ENCODE measurements at regions not wholly inside any gene's neighbourhood (a gene's known extent, or its start where the extent isn't known, plus 50 kb on each side); places are given as distances from the start of the nearest gene placed in this dataset.

DNA sequence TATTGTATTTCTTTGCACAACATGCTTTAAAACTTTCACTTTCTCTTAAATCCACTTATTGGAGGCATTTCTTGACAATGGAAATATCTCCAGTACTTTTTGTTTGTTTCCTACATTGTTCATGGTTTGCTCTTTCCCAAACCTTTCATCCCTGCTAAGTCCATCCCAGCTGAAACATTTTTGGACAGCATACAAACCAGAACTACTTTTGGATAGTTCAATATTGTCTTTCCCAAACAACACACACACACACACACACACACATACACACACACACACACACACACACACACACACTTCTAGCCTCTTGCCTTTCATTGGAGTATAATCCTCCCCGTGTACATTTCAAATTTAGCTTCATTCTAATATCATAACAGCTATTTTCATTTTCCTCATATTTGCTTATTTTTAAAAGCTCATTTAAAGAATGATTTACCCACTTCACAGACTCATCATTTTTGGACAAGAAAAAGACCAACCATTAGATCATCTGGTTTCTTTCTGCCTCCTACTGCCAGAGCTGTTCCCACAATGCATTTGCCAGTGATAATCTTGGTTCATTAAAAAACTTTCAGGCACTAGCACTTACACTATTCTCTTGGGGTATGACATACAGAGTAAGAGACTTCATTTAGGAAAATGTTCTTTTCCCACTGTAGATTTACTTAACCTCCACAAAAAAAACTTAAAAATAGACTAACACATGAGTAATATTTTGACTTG lies 248.1 kb downstream of the CD109 start:
- Histone ChIP-seq H3K4me3 (ENCODE audit: low read depth in 1 of 2, low read length in 1 of 2) (no peak overlapping the region), H3K36me3 (no peaks in the 10 kb centered on the region), H3K4me1 (ENCODE audit: control insufficient read depth in 1 of 2, insufficient read depth in 1 of 2, low read depth in 1 of 2, low read length in 1 of 2) (no peaks in the 10 kb centered on the region), H3K27me3 (no peaks in the 10 kb centered on the region), H3K27ac (no peak overlapping the region), H3K9me3 (no peaks in the 10 kb centered on the region)
- TF ChIP-seq, protein P1, sequence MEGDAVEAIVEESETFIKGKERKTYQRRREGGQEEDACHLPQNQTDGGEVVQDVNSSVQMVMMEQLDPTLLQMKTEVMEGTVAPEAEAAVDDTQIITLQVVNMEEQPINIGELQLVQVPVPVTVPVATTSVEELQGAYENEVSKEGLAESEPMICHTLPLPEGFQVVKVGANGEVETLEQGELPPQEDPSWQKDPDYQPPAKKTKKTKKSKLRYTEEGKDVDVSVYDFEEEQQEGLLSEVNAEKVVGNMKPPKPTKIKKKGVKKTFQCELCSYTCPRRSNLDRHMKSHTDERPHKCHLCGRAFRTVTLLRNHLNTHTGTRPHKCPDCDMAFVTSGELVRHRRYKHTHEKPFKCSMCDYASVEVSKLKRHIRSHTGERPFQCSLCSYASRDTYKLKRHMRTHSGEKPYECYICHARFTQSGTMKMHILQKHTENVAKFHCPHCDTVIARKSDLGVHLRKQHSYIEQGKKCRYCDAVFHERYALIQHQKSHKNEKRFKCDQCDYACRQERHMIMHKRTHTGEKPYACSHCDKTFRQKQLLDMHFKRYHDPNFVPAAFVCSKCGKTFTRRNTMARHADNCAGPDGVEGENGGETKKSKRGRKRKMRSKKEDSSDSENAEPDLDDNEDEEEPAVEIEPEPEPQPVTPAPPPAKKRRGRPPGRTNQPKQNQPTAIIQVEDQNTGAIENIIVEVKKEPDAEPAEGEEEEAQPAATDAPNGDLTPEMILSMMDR (IDR thresholded peaks at IDR 0.05): no peak

GRCh38 chr6:73943411-73943810 lies 247.4 kb downstream of the CD109 start:
- no peaks in the 10 kb centered on the region for H3K9me3 ChIP-seq
- H3K36me3 ChIP-seq: no peaks in the 10 kb centered on the region
- no peaks in the 10 kb centered on the region for H3K27me3 ChIP-seq
- no peak overlapping the region for H3K4me3 ChIP-seq (ENCODE audit: low read depth in 1 of 2, low read length in 1 of 2)
- no peaks in the 10 kb centered on the region for H3K4me1 ChIP-seq (ENCODE audit: control insufficient read depth in 1 of 2, insufficient read depth in 1 of 2, low read depth in 1 of 2, low read length in 1 of 2)
- no peak overlapping the region for H3K27ac ChIP-seq
- TF ChIP-seq, protein P1 (IDR thresholded peaks at IDR 0.05): no peak

- Histone ChIP-seq H3K4me3 (ENCODE audit: low read depth in 1 of 2, low read length in 1 of 2) (no peak overlapping the region), H3K36me3 (no peaks in the 10 kb centered on the region), H3K27me3 (no peaks in the 10 kb centered on the region), H3K9me3 (no peaks in the 10 kb centered on the region), H3K4me1 (ENCODE audit: control insufficient read depth in 1 of 2, insufficient read depth in 1 of 2, low read depth in 1 of 2, low read length in 1 of 2) (no peaks in the 10 kb centered on the region), H3K27ac (no peak overlapping the region)
- TF ChIP-seq, protein P1 (IDR thresholded peaks at IDR 0.05): no peak
Measured at GRCh38 chr6:73942592-73943186, 246.7 kb downstream of the CD109 start.

DNA sequence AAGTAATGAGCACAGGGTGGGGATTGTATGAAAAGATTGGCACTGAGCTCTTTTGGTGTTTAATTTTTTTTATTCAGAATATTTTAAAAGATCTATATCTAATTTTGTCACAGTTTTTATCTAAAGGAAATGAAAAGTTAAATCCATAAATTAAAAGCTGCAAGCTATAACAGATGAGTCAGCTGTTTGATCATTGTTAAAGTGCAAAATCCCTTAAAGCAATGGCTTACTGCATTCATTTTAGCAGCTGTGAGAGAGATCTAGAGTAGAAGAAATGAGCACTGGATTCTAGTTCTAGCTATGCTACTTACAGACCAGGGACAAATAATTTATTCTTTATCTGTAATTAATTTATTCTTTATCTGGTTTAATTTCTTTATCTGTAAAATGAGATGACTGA lies 245.9 kb downstream of the CD109 start:
- H3K27ac ChIP-seq: no peak overlapping the region

GRCh38 chr6:73937805-73938204 lies 241.8 kb downstream of the CD109 start:
- Histone ChIP-seq H3K27me3 (no peaks in the 10 kb centered on the region), H3K36me3 (no peaks in the 10 kb centered on the region), H3K9me3 (no peaks in the 10 kb centered on the region), H3K4me1 (ENCODE audit: control insufficient read depth in 1 of 2, insufficient read depth in 1 of 2, low read depth in 1 of 2, low read length in 1 of 2) (no peaks in the 10 kb centered on the region), H3K4me3 (ENCODE audit: low read depth in 1 of 2, low read length in 1 of 2) (no peak overlapping the region), H3K27ac (no peak overlapping the region)
- TF ChIP-seq, protein P1 (IDR thresholded peaks at IDR 0.05): no peak

More for the DNA sequence above, 245.9 kb downstream of the CD109 start:
- Histone ChIP-seq H3K4me1 (ENCODE audit: control insufficient read depth in 1 of 2, insufficient read depth in 1 of 2, low read depth in 1 of 2, low read length in 1 of 2) (no peaks in the 10 kb centered on the region), H3K4me3 (ENCODE audit: low read depth in 1 of 2, low read length in 1 of 2) (no peak overlapping the region), H3K9me3 (no peaks in the 10 kb centered on the region), H3K36me3 (no peaks in the 10 kb centered on the region), H3K27me3 (no peaks in the 10 kb centered on the region)
- TF ChIP-seq, protein P1 (IDR thresholded peaks at IDR 0.05): no peak
